Left lung (tissue), 4 donors: ENCODE measurements at regions not wholly inside any gene's neighbourhood (a gene's known extent, or its start where the extent isn't known, plus 50 kb on each side); places are given as distances from the start of the nearest gene placed in this dataset.
"Not testable (repeated sequence)": the region's sequence is repeated elsewhere in the genome, so short reads cannot be mapped to it uniquely, and the experiment has no call there.

Experiments used
- ATAC-seq: fragments of 200-7000 bp; cut with Tn5 transposase; one replicate; pipeline ENCODE4 v1.9.1; 2020; ENCODE audit warnings: moderate library complexity
- DNase-seq, 4 donors: peaks; one replicate each; pipeline ENCODE4 v3.0.0-alpha.2; 2013 to 2020
- H3K27ac ChIP-seq, 2 donors: fragments of 200-600 bp; sonication (generic) in 1 of 2; one replicate each; pipeline versions ENCODE4 v1.5.0 to v1.8.0; 2020 to 2021
- H3K27me3 ChIP-seq, 2 donors: fragments of 200-600 bp; sonication (generic) in 1 of 2; one replicate each; pipeline versions ENCODE4 v1.5.0 to v1.8.0; 2020 to 2021
- H3K36me3 ChIP-seq, 2 donors: fragments of 200-600 bp; sonication (generic) in 1 of 2; one replicate each; pipeline versions ENCODE4 v1.5.0 to v1.8.0; 2020 to 2021
- H3K4me1 ChIP-seq, 2 donors: fragments of 200-600 bp; one replicate each; pipeline ENCODE4 v1.8.0; 2021
- H3K4me3 ChIP-seq, 2 donors: fragments of 200-600 bp; sonication (generic) in 1 of 2; one replicate each; pipeline versions ENCODE4 v1.5.0 to v1.8.0; 2020 to 2021; ENCODE audit warnings: mild to moderate bottlenecking in 1 of 2
- H3K9me3 ChIP-seq, 2 donors: fragments of 200-600 bp; sonication (generic) in 1 of 2; one replicate each; pipeline versions ENCODE4 v1.5.0 to v1.8.0; 2020 to 2021
- intact Hi-C, 2 donors: fragments of 100-400 bp; cut with DNase I; formaldehyde crosslinking; loops; one replicate each; pipeline versions ENCODE4 v1.11.2 to v1.14.2; 2022
- TF ChIP-seq, protein P1 (sequence below), 2 donors: fragments of 200-600 bp; sonication (generic) in 1 of 2; IDR thresholded peaks; one replicate each; pipeline versions ENCODE4 v1.5.0 to v1.8.0; 2021; ENCODE audit warnings: antibody characterized with exemption in 2 of 2
- donor health status: DM: no; HTN: yes; CAD: no.
- donor health status: DM: no; HTN: no; CAD: no.

GRCh38 chr2:8249141-8249540 is 432.7 kb upstream of the ID2 start:
- TF ChIP-seq, protein P1, sequence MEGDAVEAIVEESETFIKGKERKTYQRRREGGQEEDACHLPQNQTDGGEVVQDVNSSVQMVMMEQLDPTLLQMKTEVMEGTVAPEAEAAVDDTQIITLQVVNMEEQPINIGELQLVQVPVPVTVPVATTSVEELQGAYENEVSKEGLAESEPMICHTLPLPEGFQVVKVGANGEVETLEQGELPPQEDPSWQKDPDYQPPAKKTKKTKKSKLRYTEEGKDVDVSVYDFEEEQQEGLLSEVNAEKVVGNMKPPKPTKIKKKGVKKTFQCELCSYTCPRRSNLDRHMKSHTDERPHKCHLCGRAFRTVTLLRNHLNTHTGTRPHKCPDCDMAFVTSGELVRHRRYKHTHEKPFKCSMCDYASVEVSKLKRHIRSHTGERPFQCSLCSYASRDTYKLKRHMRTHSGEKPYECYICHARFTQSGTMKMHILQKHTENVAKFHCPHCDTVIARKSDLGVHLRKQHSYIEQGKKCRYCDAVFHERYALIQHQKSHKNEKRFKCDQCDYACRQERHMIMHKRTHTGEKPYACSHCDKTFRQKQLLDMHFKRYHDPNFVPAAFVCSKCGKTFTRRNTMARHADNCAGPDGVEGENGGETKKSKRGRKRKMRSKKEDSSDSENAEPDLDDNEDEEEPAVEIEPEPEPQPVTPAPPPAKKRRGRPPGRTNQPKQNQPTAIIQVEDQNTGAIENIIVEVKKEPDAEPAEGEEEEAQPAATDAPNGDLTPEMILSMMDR (IDR thresholded peaks at IDR 0.05): no peak
- H3K27ac ChIP-seq: no peak overlapping the region
- peaks cover 0 to 9% of the 10 kb centered on the region in 2 donors for H3K9me3 ChIP-seq
- no peak for ATAC-seq
- peaks cover 0 to 6% of the 10 kb centered on the region in 2 donors for H3K4me1 ChIP-seq
- intact Hi-C loops: no loop called here
- no peaks in the 10 kb centered on the region for H3K36me3 ChIP-seq
- H3K4me3 ChIP-seq: no peak overlapping the region
- H3K27me3 ChIP-seq: no peaks in the 10 kb centered on the region
- DNase-seq: no peak

DNA sequence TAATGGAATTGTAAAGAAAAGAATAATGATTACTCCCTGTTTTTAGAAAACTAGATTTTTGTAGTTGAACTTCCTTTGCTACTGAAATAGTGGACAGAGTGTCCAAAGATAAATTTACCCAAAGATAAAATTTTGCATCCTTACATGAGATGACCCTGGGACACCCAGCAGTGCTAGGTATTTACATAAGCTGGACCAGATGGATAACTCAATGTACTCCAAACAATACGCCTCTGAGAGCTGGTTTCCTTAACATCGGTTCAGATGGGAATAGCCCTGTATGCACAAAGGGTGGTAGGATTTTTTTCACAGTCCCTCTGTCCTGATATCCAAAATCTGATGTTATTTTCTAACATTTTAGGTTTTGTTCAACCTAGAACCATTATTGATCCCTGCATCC is 432.1 kb upstream of the ID2 start:
- DNase-seq (no peak), ATAC-seq (no peak)
- TF ChIP-seq, protein P1 (IDR thresholded peaks at IDR 0.05): no peak
- no peaks in the 10 kb centered on the region for H3K27me3 ChIP-seq
- H3K36me3 ChIP-seq: no peaks in the 10 kb centered on the region
- H3K4me1 ChIP-seq: peaks cover 0 to 1% of the 10 kb centered on the region in 2 donors
- peaks cover 0 to 9% of the 10 kb centered on the region in 2 donors for H3K9me3 ChIP-seq
- no peak overlapping the region for H3K27ac ChIP-seq
- no peak overlapping the region for H3K4me3 ChIP-seq
- intact Hi-C loops: no loop called here

- H3K27me3 ChIP-seq, H3K4me1 ChIP-seq, intact Hi-C loops, H3K9me3 ChIP-seq, DNase-seq, H3K36me3 ChIP-seq, ATAC-seq, H3K4me3 ChIP-seq, H3K27ac ChIP-seq: not testable (repeated sequence)
Observed at GRCh38 chr2:8250290-8250689, 431.6 kb upstream of the ID2 start.

- Histone ChIP-seq H3K4me1 (no peaks in the 10 kb centered on the region), H3K36me3 (no peaks in the 10 kb centered on the region), H3K27me3 (no peaks in the 10 kb centered on the region), H3K27ac (no peak overlapping the region), H3K4me3 (no peak overlapping the region), H3K9me3 (peaks cover 0 to 3% of the 10 kb centered on the region in 2 donors)
- TF ChIP-seq, protein P1 (IDR thresholded peaks at IDR 0.05): no peak
- intact Hi-C loops: no loop called here
- ATAC-seq (no peak), DNase-seq (no peak)
Observed at GRCh38 chr2:8251291-8251690, 430.6 kb upstream of the ID2 start.

- Histone ChIP-seq H3K27me3 (no peaks in the 10 kb centered on the region), H3K27ac (no peak overlapping the region), H3K4me1 (no peaks in the 10 kb centered on the region), H3K36me3 (no peaks in the 10 kb centered on the region), H3K4me3 (no peak overlapping the region), H3K9me3 (no peaks in the 10 kb centered on the region)
- TF ChIP-seq, protein P1 (IDR thresholded peaks at IDR 0.05): no peak
- ATAC-seq (no peak), DNase-seq (no peak)
- intact Hi-C loops: no loop called here
Observed at GRCh38 chr2:8251856-8252255, 430.0 kb upstream of the ID2 start.

- Histone ChIP-seq H3K4me3 (no peak overlapping the region), H3K9me3 (no peaks in the 10 kb centered on the region), H3K36me3 (no peaks in the 10 kb centered on the region), H3K27me3 (no peaks in the 10 kb centered on the region), H3K4me1 (no peaks in the 10 kb centered on the region), H3K27ac (no peak overlapping the region)
- intact Hi-C loops: no loop called here
- ATAC-seq: no peak
- DNase-seq: no peak
- TF ChIP-seq, protein P1 (IDR thresholded peaks at IDR 0.05): no peak
Observed at GRCh38 chr2:8252997-8253694, 428.7 kb upstream of the ID2 start.
